ENCODE measurements at regions not wholly inside any gene's neighbourhood (a gene's known extent, or its start where the extent isn't known, plus 50 kb on each side); places are given as distances from the start of the nearest gene placed in this dataset.

DNA sequence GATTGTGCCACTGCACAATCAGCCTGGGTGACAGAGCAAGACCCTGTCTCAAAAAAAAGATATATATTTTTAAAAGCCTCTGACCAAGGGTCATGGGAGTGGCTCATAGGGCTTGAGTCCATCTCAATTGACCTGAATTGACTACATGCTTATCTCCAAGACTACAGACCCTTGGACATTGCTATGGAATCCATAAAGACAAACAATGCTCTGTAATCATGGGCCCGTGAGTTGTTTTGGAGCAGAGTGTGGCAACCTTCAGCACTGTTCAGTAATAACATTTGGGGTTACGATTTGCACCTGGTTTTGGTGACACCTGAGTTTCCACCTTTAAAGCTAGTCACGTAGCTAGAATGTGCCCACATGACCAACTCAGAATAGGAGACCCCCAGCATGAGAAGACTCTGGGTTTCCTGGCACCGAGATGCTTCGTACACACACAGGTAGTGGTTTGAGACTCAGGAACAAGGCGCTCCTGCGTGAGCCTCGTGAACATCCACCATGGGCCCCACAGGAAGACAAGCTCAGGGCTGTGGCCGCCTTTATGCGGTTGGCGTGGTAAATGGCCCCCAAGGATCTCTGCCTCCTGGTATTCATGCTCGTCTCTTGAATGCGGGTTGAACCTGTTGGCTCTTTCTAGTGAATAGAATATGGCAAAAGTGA is 66.6 kb upstream of the RPH3AL start (continued):
- TF ChIP-seq GTF2F1 (IDR thresholded peaks at IDR 0.05; ENCODE audit: low read length): no peak
- no peak for TF ChIP-seq IKZF1 (IDR thresholded peaks at IDR 0.05)
- TF ChIP-seq MTA3 (CRISPR knock-in tag; IDR thresholded peaks at IDR 0.05): no peak
- no peak for TF ChIP-seq CBX2 (IDR thresholded peaks at IDR 0.05; ENCODE audit: low read depth, low read length)
- TF ChIP-seq CBX2 (CRISPR knock-in tag; IDR thresholded peaks at IDR 0.05; ENCODE audit: low read depth): no peak
- no peak for TF ChIP-seq ZNF138 (CRISPR knock-in tag; IDR thresholded peaks at IDR 0.05; ENCODE audit: low read depth)
- 0 out of 2 replicates have a peak, but pooled peaks have one; percentile 12 for TF ChIP-seq BORCS8-MEF2B (CRISPR knock-in tag; IDR thresholded peaks at IDR 0.05)
- no peak for TF ChIP-seq KMT2B (CRISPR knock-in tag; IDR thresholded peaks at IDR 0.05)
- TF ChIP-seq NFKBIZ (CRISPR knock-in tag; IDR thresholded peaks at IDR 0.05): no peak
- TF ChIP-seq PCBP1 (IDR thresholded peaks at IDR 0.05; ENCODE audit: borderline replicate concordance, low read depth, low read length): no peak
- TF ChIP-seq, protein P1, sequence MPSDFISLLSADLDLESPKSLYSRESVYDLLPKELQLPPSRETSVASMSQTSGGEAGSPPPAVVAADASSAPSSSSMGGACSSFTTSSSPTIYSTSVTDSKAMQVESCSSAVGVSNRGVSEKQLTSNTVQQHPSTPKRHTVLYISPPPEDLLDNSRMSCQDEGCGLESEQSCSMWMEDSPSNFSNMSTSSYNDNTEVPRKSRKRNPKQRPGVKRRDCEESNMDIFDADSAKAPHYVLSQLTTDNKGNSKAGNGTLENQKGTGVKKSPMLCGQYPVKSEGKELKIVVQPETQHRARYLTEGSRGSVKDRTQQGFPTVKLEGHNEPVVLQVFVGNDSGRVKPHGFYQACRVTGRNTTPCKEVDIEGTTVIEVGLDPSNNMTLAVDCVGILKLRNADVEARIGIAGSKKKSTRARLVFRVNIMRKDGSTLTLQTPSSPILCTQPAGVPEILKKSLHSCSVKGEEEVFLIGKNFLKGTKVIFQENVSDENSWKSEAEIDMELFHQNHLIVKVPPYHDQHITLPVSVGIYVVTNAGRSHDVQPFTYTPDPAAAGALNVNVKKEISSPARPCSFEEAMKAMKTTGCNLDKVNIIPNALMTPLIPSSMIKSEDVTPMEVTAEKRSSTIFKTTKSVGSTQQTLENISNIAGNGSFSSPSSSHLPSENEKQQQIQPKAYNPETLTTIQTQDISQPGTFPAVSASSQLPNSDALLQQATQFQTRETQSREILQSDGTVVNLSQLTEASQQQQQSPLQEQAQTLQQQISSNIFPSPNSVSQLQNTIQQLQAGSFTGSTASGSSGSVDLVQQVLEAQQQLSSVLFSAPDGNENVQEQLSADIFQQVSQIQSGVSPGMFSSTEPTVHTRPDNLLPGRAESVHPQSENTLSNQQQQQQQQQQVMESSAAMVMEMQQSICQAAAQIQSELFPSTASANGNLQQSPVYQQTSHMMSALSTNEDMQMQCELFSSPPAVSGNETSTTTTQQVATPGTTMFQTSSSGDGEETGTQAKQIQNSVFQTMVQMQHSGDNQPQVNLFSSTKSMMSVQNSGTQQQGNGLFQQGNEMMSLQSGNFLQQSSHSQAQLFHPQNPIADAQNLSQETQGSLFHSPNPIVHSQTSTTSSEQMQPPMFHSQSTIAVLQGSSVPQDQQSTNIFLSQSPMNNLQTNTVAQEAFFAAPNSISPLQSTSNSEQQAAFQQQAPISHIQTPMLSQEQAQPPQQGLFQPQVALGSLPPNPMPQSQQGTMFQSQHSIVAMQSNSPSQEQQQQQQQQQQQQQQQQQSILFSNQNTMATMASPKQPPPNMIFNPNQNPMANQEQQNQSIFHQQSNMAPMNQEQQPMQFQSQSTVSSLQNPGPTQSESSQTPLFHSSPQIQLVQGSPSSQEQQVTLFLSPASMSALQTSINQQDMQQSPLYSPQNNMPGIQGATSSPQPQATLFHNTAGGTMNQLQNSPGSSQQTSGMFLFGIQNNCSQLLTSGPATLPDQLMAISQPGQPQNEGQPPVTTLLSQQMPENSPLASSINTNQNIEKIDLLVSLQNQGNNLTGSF (CRISPR knock-in tag; IDR thresholded peaks at IDR 0.05): no peak
- TF ChIP-seq GATA4 (IDR thresholded peaks at IDR 0.05; ENCODE audit: borderline replicate concordance, low read depth): no peak
- TF ChIP-seq, protein P2, sequence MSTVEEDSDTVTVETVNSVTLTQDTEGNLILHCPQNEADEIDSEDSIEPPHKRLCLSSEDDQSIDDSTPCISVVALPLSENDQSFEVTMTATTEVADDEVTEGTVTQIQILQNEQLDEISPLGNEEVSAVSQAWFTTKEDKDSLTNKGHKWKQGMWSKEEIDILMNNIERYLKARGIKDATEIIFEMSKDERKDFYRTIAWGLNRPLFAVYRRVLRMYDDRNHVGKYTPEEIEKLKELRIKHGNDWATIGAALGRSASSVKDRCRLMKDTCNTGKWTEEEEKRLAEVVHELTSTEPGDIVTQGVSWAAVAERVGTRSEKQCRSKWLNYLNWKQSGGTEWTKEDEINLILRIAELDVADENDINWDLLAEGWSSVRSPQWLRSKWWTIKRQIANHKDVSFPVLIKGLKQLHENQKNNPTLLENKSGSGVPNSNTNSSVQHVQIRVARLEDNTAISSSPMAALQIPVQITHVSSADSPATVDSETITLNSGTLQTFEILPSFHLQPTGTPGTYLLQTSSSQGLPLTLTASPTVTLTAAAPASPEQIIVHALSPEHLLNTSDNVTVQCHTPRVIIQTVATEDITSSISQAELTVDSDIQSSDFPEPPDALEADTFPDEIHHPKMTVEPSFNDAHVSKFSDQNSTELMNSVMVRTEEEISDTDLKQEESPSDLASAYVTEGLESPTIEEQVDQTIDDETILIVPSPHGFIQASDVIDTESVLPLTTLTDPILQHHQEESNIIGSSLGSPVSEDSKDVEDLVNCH (CRISPR knock-in tag; IDR thresholded peaks at IDR 0.05): no peak
- TF ChIP-seq, protein P3, sequence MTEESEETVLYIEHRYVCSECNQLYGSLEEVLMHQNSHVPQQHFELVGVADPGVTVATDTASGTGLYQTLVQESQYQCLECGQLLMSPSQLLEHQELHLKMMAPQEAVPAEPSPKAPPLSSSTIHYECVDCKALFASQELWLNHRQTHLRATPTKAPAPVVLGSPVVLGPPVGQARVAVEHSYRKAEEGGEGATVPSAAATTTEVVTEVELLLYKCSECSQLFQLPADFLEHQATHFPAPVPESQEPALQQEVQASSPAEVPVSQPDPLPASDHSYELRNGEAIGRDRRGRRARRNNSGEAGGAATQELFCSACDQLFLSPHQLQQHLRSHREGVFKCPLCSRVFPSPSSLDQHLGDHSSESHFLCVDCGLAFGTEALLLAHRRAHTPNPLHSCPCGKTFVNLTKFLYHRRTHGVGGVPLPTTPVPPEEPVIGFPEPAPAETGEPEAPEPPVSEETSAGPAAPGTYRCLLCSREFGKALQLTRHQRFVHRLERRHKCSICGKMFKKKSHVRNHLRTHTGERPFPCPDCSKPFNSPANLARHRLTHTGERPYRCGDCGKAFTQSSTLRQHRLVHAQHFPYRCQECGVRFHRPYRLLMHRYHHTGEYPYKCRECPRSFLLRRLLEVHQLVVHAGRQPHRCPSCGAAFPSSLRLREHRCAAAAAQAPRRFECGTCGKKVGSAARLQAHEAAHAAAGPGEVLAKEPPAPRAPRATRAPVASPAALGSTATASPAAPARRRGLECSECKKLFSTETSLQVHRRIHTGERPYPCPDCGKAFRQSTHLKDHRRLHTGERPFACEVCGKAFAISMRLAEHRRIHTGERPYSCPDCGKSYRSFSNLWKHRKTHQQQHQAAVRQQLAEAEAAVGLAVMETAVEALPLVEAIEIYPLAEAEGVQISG (CRISPR knock-in tag; IDR thresholded peaks at IDR 0.05): no peak
- TF ChIP-seq, protein P4, sequence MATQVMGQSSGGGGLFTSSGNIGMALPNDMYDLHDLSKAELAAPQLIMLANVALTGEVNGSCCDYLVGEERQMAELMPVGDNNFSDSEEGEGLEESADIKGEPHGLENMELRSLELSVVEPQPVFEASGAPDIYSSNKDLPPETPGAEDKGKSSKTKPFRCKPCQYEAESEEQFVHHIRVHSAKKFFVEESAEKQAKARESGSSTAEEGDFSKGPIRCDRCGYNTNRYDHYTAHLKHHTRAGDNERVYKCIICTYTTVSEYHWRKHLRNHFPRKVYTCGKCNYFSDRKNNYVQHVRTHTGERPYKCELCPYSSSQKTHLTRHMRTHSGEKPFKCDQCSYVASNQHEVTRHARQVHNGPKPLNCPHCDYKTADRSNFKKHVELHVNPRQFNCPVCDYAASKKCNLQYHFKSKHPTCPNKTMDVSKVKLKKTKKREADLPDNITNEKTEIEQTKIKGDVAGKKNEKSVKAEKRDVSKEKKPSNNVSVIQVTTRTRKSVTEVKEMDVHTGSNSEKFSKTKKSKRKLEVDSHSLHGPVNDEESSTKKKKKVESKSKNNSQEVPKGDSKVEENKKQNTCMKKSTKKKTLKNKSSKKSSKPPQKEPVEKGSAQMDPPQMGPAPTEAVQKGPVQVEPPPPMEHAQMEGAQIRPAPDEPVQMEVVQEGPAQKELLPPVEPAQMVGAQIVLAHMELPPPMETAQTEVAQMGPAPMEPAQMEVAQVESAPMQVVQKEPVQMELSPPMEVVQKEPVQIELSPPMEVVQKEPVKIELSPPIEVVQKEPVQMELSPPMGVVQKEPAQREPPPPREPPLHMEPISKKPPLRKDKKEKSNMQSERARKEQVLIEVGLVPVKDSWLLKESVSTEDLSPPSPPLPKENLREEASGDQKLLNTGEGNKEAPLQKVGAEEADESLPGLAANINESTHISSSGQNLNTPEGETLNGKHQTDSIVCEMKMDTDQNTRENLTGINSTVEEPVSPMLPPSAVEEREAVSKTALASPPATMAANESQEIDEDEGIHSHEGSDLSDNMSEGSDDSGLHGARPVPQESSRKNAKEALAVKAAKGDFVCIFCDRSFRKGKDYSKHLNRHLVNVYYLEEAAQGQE (IDR thresholded peaks at IDR 0.05; ENCODE audit: borderline replicate concordance in 1 of 2, low read depth in 1 of 2, low read length in 2 of 2): no peak
- no peak for TF ChIP-seq ZNF10 (CRISPR knock-in tag; IDR thresholded peaks at IDR 0.05; ENCODE audit: borderline replicate concordance, low read depth)
- no peak for TF ChIP-seq NKX3-1 (CRISPR knock-in tag; IDR thresholded peaks at IDR 0.05)

All from HepG2 (cell line).